K562 (cell line): ENCODE measurements at regions not wholly inside any gene's neighbourhood (a gene's known extent, or its start where the extent isn't known, plus 50 kb on each side); places are given as distances from the start of the nearest gene placed in this dataset.

Source experiments
- ATAC-seq: fragments of 200-7000 bp; cut with Tn5 transposase; 3 replicates; pipeline ENCODE4 v1.9.1; 2020; ENCODE audit warnings: moderate library complexity
- BruUV-seq: library from RNA; stranded (reverse); fragments of 400-500 nt; replicated peaks from 2 replicates; lab custom pipeline; 2021; lab: Mats Ljungman, UMichigan
- CTCF ChIA-PET: fragments of 300-600 bp; formaldehyde crosslinking; extraction: SDS; loops from one replicate; lab custom pipeline; 2021; ENCODE audit warnings: low intra/inter-chr PET ratio; lab: Yijun Ruan, JAX
- POLR2A ChIA-PET: fragments of 300-600, 350-650 bp; sonication (Branson Sonifier 250); formaldehyde crosslinking; extraction: SDS; loops from one replicate; lab custom pipeline; 2021; ENCODE audit warnings: antibody characterized with exemption, inconsistent platforms; lab: Yijun Ruan, JAX
- DNase-seq, 4 experiments: peaks; one replicate each; pipeline versions ENCODE4 v3.0.0 to v3.0.0-alpha.2; 2011 to 2018; ENCODE audit warnings: low spot score in 3 of 4, mixed read lengths in 3 of 4; ENCODE audit errors: extremely low read depth in 1 of 4
- FAIRE-seq: peaks from 2 replicates; lab custom pipeline; 2011; peaks lifted over from hg19 to GRCh38; lab: Jason Lieb, UNC
- H2AFZ ChIP-seq: 2 replicates; pipeline ENCODE4 v1.6.0; 2011; ENCODE audit warnings: low read depth, low read length, control low read depth, inconsistent platforms
- H3K27ac ChIP-seq: fragments of 200-600 bp; 3 replicates; pipeline ENCODE4 v1.8.0; 2011; ENCODE audit warnings: low read depth, mild to moderate bottlenecking, control low read depth, inconsistent platforms, low read length, moderate library complexity, mixed read lengths; ENCODE audit errors: extremely low read depth
- H3K27me3 ChIP-seq, 2 experiments: fragments of 300-600 bp in 1 of 2; 2 replicates in 1 of 2; 3 replicates in 1 of 2; pipeline versions ENCODE4 v1.6.0 to v1.8.0; 2011; ENCODE audit warnings: inconsistent platforms in 2 of 2, low read length in 2 of 2, mild to moderate bottlenecking in 1 of 2, mixed read lengths in 1 of 2, moderate library complexity in 1 of 2; ENCODE audit not compliant: control insufficient read depth in 2 of 2, insufficient read depth in 2 of 2
- H3K36me3 ChIP-seq: fragments of 300-600 bp; 3 replicates; pipeline ENCODE4 v1.8.0; 2011; ENCODE audit warnings: mild to moderate bottlenecking, low read length, inconsistent platforms; ENCODE audit not compliant: control insufficient read depth, insufficient read depth
- H3K4me1 ChIP-seq, 2 experiments: fragments of 200-600 bp in 1 of 2; replicated peaks in 1 of 2; 2 replicates in 1 of 2; 3 replicates in 1 of 2; pipeline versions ENCODE4 v1.5.1 to v1.8.0; 2011; ENCODE audit warnings: inconsistent platforms in 2 of 2, low read length in 2 of 2, mild to moderate bottlenecking in 1 of 2, mixed read lengths in 1 of 2, moderate library complexity in 1 of 2; ENCODE audit not compliant: control insufficient read depth in 2 of 2, insufficient read depth in 2 of 2
- H3K4me2 ChIP-seq: 2 replicates; pipeline ENCODE4 v1.6.1; 2011; ENCODE audit warnings: low read length, control low read depth, inconsistent platforms, mixed read lengths; ENCODE audit not compliant: insufficient read depth
- H3K4me3 ChIP-seq: fragments of 200-600 bp; sonication (generic), shearing (Covaris generic); 2 replicates; pipeline ENCODE4 v1.5.1; 2016; ENCODE audit warnings: control low read depth, inconsistent platforms
- H3K79me2 ChIP-seq: fragments of 200-600 bp; 3 replicates; pipeline ENCODE4 v1.8.0; 2011; ENCODE audit warnings: low read length, inconsistent platforms; ENCODE audit not compliant: control insufficient read depth, insufficient read depth
- H3K9ac ChIP-seq, 2 experiments: 2 replicates each; pipeline versions ENCODE4 v1.6.0 to v1.6.1; 2011; ENCODE audit warnings: low read depth in 2 of 2, low read length in 2 of 2, control low read depth in 1 of 2, inconsistent platforms in 1 of 2, mild to moderate bottlenecking in 1 of 2, mixed read lengths in 1 of 2; ENCODE audit not compliant: insufficient read depth in 1 of 2
- H3K9me1 ChIP-seq: one replicate; pipeline ENCODE4 v1.6.0; 2011; ENCODE audit warnings: inconsistent platforms, mild to moderate bottlenecking, low read length, moderate library complexity; ENCODE audit not compliant: control insufficient read depth, insufficient read depth
- H3K9me3 ChIP-seq: replicated peaks from 2 replicates; pipeline ENCODE4 v1.5.1; 2011; ENCODE audit warnings: low read depth, low read length, inconsistent platforms; ENCODE audit not compliant: control insufficient read depth, insufficient read depth
- H4K20me1 ChIP-seq: replicated peaks from 2 replicates; pipeline ENCODE4 v1.6.1; 2011; ENCODE audit warnings: low read length, inconsistent platforms, mixed read lengths; ENCODE audit not compliant: control insufficient read depth, insufficient read depth
- ARID1B ChIP-seq: fragments of 450-650 bp; IDR thresholded peaks from 2 replicates; pipeline ENCODE4 v1.6.1; 2016; ENCODE audit warnings: antibody characterized with exemption, mild to moderate bottlenecking, inconsistent platforms
- CREBBP ChIP-seq: IDR thresholded peaks from one replicate; pipeline ENCODE4 v1.6.1; 2012; ENCODE audit warnings: low read depth, mild to moderate bottlenecking, control low read depth, inconsistent platforms, low read length
- HNRNPLL ChIP-seq: fragments of 200-400 bp; formaldehyde crosslinking; IDR thresholded peaks from 2 replicates; pipeline ENCODE4 v1.6.1; 2017; ENCODE audit warnings: low read length, low read depth, mild to moderate bottlenecking; ENCODE audit not compliant: poor library complexity, severe bottlenecking
- MCM2 ChIP-seq: fragments of 450-650 bp; IDR thresholded peaks from 2 replicates; pipeline ENCODE4 v1.6.1; 2017; ENCODE audit warnings: low read depth, mild to moderate bottlenecking
- MITF ChIP-seq: IDR thresholded peaks from 2 replicates; pipeline ENCODE4 v1.6.1; 2014; ENCODE audit warnings: antibody characterized with exemption
- OTX1 ChIP-seq: fragments of 450-650 bp; formaldehyde crosslinking; IDR thresholded peaks from 2 replicates; pipeline ENCODE4 v1.4.0; 2022; ENCODE audit warnings: mild to moderate bottlenecking
- PTTG1 ChIP-seq: fragments of 450-650 bp; IDR thresholded peaks from 2 replicates; pipeline ENCODE4 v1.6.1; 2016; ENCODE audit warnings: low read depth, mild to moderate bottlenecking, missing genetic modification characterization, missing compliant biosample characterization
- SIN3A ChIP-seq, 2 experiments: fragments of 150-350 bp in 1 of 2; IDR thresholded peaks; 2 replicates each; pipeline ENCODE4 v1.6.1; 2011 to 2016; ENCODE audit warnings: borderline replicate concordance in 2 of 2, low read depth in 2 of 2, low read length in 2 of 2, mild to moderate bottlenecking in 2 of 2, moderate library complexity in 2 of 2; ENCODE audit not compliant: control insufficient read depth in 1 of 2
- SREBF1 ChIP-seq: fragments of 150-350 bp; IDR thresholded peaks from 2 replicates; pipeline ENCODE4 v1.6.1; 2014; ENCODE audit warnings: antibody characterized with exemption, low read depth, low read length, borderline replicate concordance
- ZBTB26 ChIP-seq: fragments of 450-650 bp; formaldehyde crosslinking; IDR thresholded peaks from 2 replicates; pipeline ENCODE4 v1.4.0; 2022; ENCODE audit warnings: missing genetic modification characterization
- ZFP91 ChIP-seq: sonication (generic); formaldehyde crosslinking; IDR thresholded peaks from 2 replicates; pipeline ENCODE4 v1.8.0; 2022; ENCODE audit warnings: mild to moderate bottlenecking, missing genetic modification reagents
- ZMIZ1 ChIP-seq, 2 experiments: fragments of 150-350 bp in 1 of 2; IDR thresholded peaks; 2 replicates each; pipeline ENCODE4 v1.6.1; 2012 to 2016; ENCODE audit warnings: low read depth in 2 of 2, low read length in 2 of 2, mild to moderate bottlenecking in 1 of 2, moderate library complexity in 1 of 2
- ZNF280A ChIP-seq: fragments of 450-650 bp; IDR thresholded peaks from 2 replicates; pipeline ENCODE4 v1.6.1; 2018; ENCODE audit warnings: mild to moderate bottlenecking, low read depth; ENCODE audit not compliant: partially characterized antibody
- WGBS: fragments of 100-300 bp; shearing (Covaris generic); methylation state at CpG from one replicate; pipeline ENCODE4 v1.1.6; 2016; ENCODE audit warnings: low coverage, mixed read lengths; ENCODE audit not compliant: insufficient coverage; ENCODE audit errors: missing lambda C conversion rate; 5-methylcytosine and 5-hydroxymethylcytosine counted together
- in situ Hi-C: fragments of 300-500 bp; cut with MboI; formaldehyde crosslinking; loops from 4 replicates; pipeline ENCODE4 v1.15.0; 2018; ENCODE audit warnings: inconsistent platforms, mixed read lengths
- intact Hi-C: fragments of 100-400 bp; cut with micrococcal nuclease; formaldehyde crosslinking; loops from 2 replicates; pipeline ENCODE4 v1.14.2; 2022

- POLR2A ChIA-PET: no interaction called here
- no peaks in the 10 kb centered on the region for H4K20me1 ChIP-seq
- CTCF ChIA-PET: interaction anchor here (0.7 kb wide), 1 partner anchor 367 kb away, joined by 3 read pairs; no protein-coding TSS in a partner anchor
- H3K4me3 ChIP-seq: no peak overlapping the region
- ATAC-seq: no peak
- DNase-seq: no peak
- no peak overlapping the region for H3K4me2 ChIP-seq
- no peak overlapping the region for H3K27ac ChIP-seq
- intact Hi-C loops: no loop called here
- no peak overlapping the region for H3K9ac ChIP-seq
- no peaks in the 10 kb centered on the region for H3K36me3 ChIP-seq
- in situ Hi-C loops: no loop called here
- no peaks in the 10 kb centered on the region for H3K79me2 ChIP-seq
- no peak overlapping the region for H2AFZ ChIP-seq
- WGBS: 4% methylated on average over 2 of the region's 2 CpGs
- H3K9me3 ChIP-seq: no peaks in the 10 kb centered on the region
- no peaks in the 10 kb centered on the region for H3K9me1 ChIP-seq
- no TSS peak for BruUV-seq
- FAIRE-seq: no peak
- peaks cover 2 to 12% of the 10 kb centered on the region in 2 experiments; a peak in 3 of 5 replicates for H3K27me3 ChIP-seq
- no peaks in the 10 kb centered on the region for H3K4me1 ChIP-seq
- no peak for TF ChIP-seq ZFP91 (CRISPR knock-in tag)
- TF ChIP-seq ZMIZ1 (IDR thresholded peaks at IDR 0.05; ENCODE audit: low read depth in 2 of 2, low read length in 2 of 2): no peak
- no peak for TF ChIP-seq HNRNPLL
- no peak for TF ChIP-seq OTX1 (CRISPR knock-in tag)
- no peak for TF ChIP-seq PTTG1 (tag)
- TF ChIP-seq CREBBP: no peak
- TF ChIP-seq ARID1B: no peak
- TF ChIP-seq SREBF1: no peak
- no peak for TF ChIP-seq ZNF280A
- no peak for TF ChIP-seq ZBTB26
- no peak for TF ChIP-seq MCM2
- TF ChIP-seq MITF: no peak
- TF ChIP-seq SIN3A (IDR thresholded peaks at IDR 0.05; ENCODE audit: borderline replicate concordance in 2 of 2, control insufficient read depth in 1 of 2, low read depth in 2 of 2, low read length in 2 of 2): no peak
These were observed 133.1 kb upstream of the RIPOR2 start for GRCh38 chr6:25068866-25069265.
